ENCODE measurements at regions not wholly inside any gene's neighbourhood (a gene's known extent, or its start where the extent isn't known, plus 50 kb on each side); places are given as distances from the start of the nearest gene placed in this dataset.

DNA sequence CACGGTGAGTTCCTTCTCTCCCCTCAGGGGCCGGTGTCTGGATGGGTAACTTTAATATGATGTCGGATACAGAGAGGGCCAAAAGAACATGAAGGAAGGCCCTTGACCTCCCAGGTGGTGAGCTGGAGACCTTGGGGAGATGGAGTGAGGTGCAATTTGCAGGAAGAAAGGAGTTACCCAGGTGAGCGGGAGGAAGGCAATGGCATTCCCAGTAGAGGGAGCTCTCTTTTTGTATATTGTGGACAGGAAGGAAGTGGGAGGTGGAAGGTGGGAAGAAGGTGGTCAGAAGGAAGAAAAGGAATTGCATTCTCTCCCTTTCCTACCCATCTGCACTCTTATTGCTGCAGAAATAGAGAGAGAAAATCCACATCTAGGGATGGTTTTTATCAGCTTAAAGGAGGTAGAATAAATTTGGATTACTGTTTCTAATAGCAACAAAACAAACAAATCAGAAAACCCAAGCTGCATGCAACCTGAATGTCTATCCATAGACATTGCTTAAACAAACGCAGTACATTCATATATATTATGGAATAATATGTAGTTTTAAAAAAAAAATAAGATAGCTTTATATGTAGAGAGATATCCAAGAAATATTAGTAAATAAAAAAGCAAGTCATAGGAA is 169.0 kb upstream of the TSC22D2 start (continued):
- TF ChIP-seq, protein P1, sequence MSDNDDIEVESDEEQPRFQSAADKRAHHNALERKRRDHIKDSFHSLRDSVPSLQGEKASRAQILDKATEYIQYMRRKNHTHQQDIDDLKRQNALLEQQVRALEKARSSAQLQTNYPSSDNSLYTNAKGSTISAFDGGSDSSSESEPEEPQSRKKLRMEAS (IDR thresholded peaks at IDR 0.05), result 0 out of 2 replicates have a peak, but pooled peaks have one; percentile 16
- TF ChIP-seq EZH2phosphoT487 (IDR thresholded peaks at IDR 0.05; ENCODE audit: borderline replicate concordance) (no peak), SP1 (IDR thresholded peaks at IDR 0.05; ENCODE audit: low read depth) (no peak)

DNA sequence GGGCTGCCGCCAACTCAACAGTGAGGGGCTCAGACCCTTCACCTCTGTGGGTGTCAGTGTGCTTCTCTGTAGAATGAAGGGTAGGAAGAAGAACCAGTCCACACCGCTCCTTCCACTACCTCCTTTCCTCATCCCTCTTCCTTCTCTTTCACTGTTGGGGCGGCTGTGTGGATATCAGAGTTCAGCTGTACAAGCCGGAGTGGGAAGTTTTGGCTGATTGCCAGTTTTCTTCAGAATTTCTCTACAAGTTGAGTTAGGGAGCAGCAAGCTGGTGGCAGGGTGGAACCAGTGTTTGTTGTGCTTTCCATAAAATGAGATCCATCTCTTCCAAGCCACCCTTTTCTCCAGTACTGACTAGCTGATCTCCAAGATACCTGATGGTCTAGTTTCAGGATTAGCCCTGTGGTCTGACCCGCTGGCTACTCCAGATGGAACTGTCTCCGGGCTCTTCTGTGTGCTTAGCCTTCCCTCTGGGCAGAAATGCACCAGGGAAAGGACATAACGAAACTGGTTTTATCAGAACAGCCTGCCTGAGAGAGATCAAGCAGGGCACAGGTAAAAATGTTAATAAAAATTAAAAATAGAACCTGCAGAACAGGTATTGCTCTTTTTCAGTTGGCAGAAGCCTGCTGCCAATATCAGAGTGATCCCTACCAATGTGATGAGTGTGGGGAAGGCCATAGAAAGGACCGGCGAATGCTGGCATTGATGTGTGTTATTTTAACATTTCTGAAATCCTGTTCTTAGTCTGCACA is 169.9 kb upstream of the TSC22D2 start:
- no peaks in the 10 kb centered on the region for H3K9me2 ChIP-seq (ENCODE audit: insufficient read depth)
- POLR2A ChIA-PET, result interaction anchor here (1.1 to 1.2 kb wide), 3 partner anchors 12 to 257 kb away, joined by 3 to 5 read pairs (median 3); no protein-coding TSS in a partner anchor
- no peaks in the 10 kb centered on the region for H3K36me3 ChIP-seq (ENCODE audit: control insufficient read depth in 1 of 2, insufficient read depth in 2 of 2, low read length in 2 of 2)
- no TSS peak for BruUV-seq (replicated peaks)
- H3K4me1 ChIP-seq (ENCODE audit: control insufficient read depth in 1 of 2, insufficient read depth in 2 of 2, low read length in 2 of 2), result peaks cover 22 to 37% of the 10 kb centered on the region in 2 experiments
- H4K20me1 ChIP-seq (ENCODE audit: insufficient read depth), result no peaks in the 10 kb centered on the region
- H3K79me2 ChIP-seq (ENCODE audit: insufficient read depth, low read length), result no peaks in the 10 kb centered on the region
- intact Hi-C loops (cut with micrococcal nuclease), result loop anchor here (2.0 kb wide), 1 partner anchor 171 kb away; the partner anchor contains the start of gene TSC22D2
- CTCF ChIA-PET, result interaction anchor here (0.7 to 3.3 kb wide), 16 partner anchors 9 to 305 kb away, joined by 3 to 69 read pairs (median 4); partner anchors contain the start of gene TSC22D2
- RAD21 ChIA-PET (ENCODE audit: low non-redundant PET in 1 of 2, low total read pairs in 2 of 2, uncharacterized antibody in 2 of 2, unreplicated experiment in 2 of 2), result interaction anchor here (0.6 to 1.5 kb wide), 3 partner anchors 135 to 257 kb away, joined by 3 to 10 read pairs (median 6); no protein-coding TSS in a partner anchor
- no peaks in the 10 kb centered on the region for H3K27me3 ChIP-seq (ENCODE audit: insufficient read depth, low read length)
- peak overlapping the region; percentile 83 for H2AFZ ChIP-seq (ENCODE audit: low read depth, low read length, poor library complexity, severe bottlenecking)
- DNase-seq (ENCODE audit: low read depth, low spot score), result no peak
- no peaks in the 10 kb centered on the region for H3K9me3 ChIP-seq (ENCODE audit: control insufficient read depth in 1 of 2, insufficient read depth in 1 of 2, low read depth in 1 of 2, low read length in 2 of 2)
- no peak overlapping the region; the same call in 1 of the 2 replicates for H3K9ac ChIP-seq (ENCODE audit: low read length)
- TF ChIP-seq, protein P1 (IDR thresholded peaks at IDR 0.05), result no peak
- TF ChIP-seq POLR2A (IDR thresholded peaks at IDR 0.05; ENCODE audit: borderline replicate concordance, extremely low read depth, insufficient read depth, insufficient read length) (no peak), POLR2AphosphoS5 (IDR thresholded peaks at IDR 0.05; ENCODE audit: low read depth, low read length) (no peak), CBX3 (IDR thresholded peaks at IDR 0.05; ENCODE audit: low read depth) (no peak), TCF7L2 (IDR thresholded peaks at IDR 0.05; ENCODE audit: borderline replicate concordance, extremely low read depth, insufficient read depth, insufficient read length) (no peak), EGR1 (IDR thresholded peaks at IDR 0.05; ENCODE audit: low read depth) (no peak), ELF1 (IDR thresholded peaks at IDR 0.05; ENCODE audit: borderline replicate concordance, low read depth) (no peak), ZFX (IDR thresholded peaks at IDR 0.05) (0 out of 2 replicates have a peak, but pooled peaks have one; percentile 1), YY1 (IDR thresholded peaks at IDR 0.05; ENCODE audit: extremely low read depth, insufficient replicate concordance, low read depth, low read length) (no peak), ZNF274 (IDR thresholded peaks at IDR 0.05; ENCODE audit: low read depth, low read length) (no peak), SP1 (IDR thresholded peaks at IDR 0.05; ENCODE audit: low read depth) (peak; percentile 51; the same call in 1 of the 2 replicates), RAD21 (IDR thresholded peaks at IDR 0.05; ENCODE audit: low read depth) (no peak), JUND (IDR thresholded peaks at IDR 0.05) (no peak), EZH2phosphoT487 (IDR thresholded peaks at IDR 0.05; ENCODE audit: borderline replicate concordance) (no peak)
- TF ChIP-seq, protein P2, sequence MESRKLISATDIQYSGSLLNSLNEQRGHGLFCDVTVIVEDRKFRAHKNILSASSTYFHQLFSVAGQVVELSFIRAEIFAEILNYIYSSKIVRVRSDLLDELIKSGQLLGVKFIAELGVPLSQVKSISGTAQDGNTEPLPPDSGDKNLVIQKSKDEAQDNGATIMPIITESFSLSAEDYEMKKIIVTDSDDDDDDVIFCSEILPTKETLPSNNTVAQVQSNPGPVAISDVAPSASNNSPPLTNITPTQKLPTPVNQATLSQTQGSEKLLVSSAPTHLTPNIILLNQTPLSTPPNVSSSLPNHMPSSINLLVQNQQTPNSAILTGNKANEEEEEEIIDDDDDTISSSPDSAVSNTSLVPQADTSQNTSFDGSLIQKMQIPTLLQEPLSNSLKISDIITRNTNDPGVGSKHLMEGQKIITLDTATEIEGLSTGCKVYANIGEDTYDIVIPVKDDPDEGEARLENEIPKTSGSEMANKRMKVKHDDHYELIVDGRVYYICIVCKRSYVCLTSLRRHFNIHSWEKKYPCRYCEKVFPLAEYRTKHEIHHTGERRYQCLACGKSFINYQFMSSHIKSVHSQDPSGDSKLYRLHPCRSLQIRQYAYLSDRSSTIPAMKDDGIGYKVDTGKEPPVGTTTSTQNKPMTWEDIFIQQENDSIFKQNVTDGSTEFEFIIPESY (IDR thresholded peaks at IDR 0.05; ENCODE audit: extremely low read depth, insufficient replicate concordance, low read length), result no peak
- TF ChIP-seq, protein P3, sequence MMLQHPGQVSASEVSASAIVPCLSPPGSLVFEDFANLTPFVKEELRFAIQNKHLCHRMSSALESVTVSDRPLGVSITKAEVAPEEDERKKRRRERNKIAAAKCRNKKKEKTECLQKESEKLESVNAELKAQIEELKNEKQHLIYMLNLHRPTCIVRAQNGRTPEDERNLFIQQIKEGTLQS (IDR thresholded peaks at IDR 0.05), result no peak
- ATAC-seq, result peak; percentile 7; the same call in 1 of the 2 replicates
- H3K27ac ChIP-seq (ENCODE audit: low read depth, low read length), result peak overlapping the region; percentile 58
- H3K4me3 ChIP-seq (replicated peaks in 1 of 2; ENCODE audit: low read depth in 1 of 2, low read length in 2 of 2), result peak overlapping the region in 1 of 2 experiments; percentile 24; a peak in 2 of 4 replicates
- peak overlapping the region; percentile 50 for H3K4me2 ChIP-seq (ENCODE audit: low read length)

Data from HCT116 (cell line).